ENCODE measurements at regions not wholly inside any gene's neighbourhood (a gene's known extent, or its start where the extent isn't known, plus 50 kb on each side); places are given as distances from the start of the nearest gene placed in this dataset.
A peak's percentile ranks its signal among the peaks of the same experiment; 100 is the strongest.
"Not testable (repeated sequence)": the region's sequence is repeated elsewhere in the genome, so short reads cannot be mapped to it uniquely, and the experiment has no call there.

DNA sequence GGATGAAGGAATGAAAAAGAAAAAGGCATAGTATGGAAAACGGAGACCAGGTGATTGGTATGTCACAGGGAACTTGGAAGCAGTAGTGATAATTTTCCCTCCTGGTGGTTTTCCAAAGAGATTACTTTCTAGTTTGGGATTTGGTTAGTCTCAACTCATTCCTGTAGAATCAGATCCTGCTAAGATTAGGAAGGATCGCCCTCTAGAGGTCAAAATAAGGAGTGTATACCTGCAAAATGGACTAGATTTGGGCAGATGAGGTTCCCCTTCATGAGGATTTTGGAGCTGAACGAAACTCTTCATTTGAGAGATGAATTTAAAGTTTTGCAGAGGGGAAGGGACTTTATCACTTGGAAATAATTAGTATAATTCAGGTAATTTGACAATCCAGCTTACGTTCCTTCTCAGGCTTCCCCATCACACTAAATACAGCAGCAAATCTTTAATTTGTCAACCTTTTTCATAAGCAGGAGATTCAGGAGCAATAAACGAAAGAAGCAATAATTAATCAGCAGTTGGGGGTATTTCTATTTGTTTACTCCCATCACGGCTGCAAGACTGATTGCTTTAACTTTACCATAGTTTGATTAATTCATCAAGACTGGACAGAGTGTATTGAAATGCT is 65.2 kb downstream of the CCDC195 start:
- peak; percentile 65 for DNase-seq

DNA sequence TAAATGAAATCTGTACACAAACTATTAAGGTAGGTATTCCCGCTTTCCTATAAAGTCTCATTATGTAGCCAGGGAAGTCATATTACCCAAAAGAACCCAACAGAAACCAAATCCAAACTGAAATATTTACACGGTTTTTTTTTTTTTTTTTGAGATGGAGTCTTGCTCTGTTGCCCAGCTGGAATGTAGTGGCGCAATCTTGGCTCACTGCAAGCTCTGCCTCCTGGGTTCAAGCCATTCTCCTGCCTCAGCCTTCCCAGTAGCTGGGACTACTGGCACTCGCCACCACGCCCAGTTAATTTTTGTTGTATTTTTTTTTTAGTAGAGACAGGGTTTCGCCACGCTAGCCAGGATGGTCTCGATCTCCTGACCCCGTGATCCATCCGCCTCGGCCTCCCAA is 62.5 kb upstream of the CUL3 start:
- DNase-seq: not testable (repeated sequence)

DNA sequence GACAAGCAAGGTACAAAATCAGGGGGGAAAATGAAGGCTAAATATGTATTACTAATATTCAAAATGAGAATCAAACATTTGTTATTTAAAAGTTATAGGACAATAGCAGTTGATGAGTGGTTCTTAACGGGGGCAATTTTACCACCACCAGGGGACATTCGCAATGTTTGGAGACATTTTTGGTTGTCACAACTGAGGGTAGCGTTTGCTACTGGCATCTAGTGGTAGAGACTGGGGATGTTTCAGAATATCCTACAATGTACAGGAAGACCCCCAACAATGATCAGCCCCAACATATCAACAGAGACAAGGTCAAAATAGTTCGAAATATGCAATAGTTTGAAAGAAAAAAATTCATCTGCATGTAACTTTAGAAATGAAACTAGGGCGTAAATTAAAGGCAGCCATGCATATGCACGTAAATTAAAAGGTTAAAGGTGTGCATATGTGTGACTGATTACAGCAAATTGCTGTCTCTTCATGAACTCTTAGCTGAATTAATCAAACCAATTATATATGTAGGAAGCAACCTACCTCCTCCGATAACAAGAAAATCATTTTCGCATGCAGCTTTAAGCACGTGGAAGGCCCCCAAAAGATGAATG is 61.2 kb upstream of the CUL3 start:
- no peak for DNase-seq

DNA sequence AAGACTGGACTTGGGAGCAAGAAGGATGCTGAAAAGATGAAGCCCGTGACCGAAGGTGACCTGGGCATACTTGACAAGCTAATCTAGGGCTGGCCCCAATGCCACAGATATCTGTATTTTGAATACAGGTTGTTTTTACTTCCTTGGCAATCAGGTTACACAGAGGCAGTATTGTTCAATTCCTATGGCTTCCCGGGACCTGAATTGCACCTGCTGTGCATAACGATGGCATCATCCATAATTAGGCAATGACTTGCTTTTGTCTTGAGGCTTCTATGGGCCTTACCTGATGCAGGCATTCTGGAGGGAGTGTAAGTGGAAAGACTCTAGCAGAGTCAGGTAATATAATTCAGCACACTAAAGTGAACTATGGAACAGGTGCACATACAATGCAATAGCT is 60.6 kb upstream of the CUL3 start:
- DNase-seq: no peak

DNA sequence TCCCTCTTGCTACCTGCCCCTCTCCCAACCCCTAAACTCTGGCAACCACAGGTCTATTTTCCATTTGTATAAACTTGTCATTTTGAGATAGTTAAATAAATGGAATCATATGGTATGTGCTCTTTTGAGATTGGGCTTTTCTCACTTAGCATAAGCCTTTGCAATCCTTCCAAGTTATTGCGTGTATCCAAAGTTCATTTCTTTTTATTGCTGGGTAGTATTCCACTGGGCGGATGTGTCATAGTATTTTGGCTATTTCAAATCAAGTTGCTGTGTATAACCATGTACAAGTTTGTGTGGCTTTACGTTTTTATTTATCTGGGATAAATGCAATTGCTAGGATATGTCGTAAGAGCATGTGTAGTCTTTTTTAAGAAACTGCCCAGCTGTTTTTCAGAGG is 55.5 kb upstream of the CUL3 start:
- DNase-seq: no peak

DNA sequence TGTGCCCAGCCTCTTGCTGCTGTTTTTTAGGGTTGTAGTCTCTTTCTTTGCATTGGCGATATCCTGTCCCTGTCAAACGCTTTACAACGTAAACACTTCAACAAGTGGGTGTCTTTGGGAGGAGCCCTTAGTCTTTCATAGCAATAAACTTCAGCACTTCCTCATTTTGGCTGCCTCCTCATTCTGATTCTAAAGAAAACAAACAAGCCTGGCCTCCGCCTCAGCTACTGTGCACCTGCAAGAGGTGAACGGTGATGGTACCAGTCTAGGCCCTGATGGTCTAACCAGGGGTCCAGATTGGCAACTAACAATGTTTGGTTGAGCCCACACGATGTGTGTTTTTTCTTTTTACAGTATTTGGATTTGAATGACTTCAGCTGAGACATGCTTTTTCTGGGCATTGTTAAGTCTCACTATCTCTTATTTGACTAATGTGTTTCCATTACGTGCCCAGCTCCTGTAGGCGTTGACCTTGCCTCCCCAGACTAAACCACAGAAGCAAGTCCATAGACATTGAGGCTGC is 53.2 kb upstream of the CUL3 start:
- no peak for DNase-seq

All from kidney glomerular epithelial cell (primary cell).